Panc1 (cell line): ENCODE measurements at regions not wholly inside any gene's neighbourhood (a gene's known extent, or its start where the extent isn't known, plus 50 kb on each side); places are given as distances from the start of the nearest gene placed in this dataset.
"Not testable (repeated sequence)": the region's sequence is repeated elsewhere in the genome, so short reads cannot be mapped to it uniquely, and the experiment has no call there.

Experiments
- ATAC-seq: fragments of 200-7000 bp; cut with Tn5 transposase; 2 replicates; pipeline ENCODE4 v1.9.1; 2020; ENCODE audit warnings: mild to moderate bottlenecking, moderate library complexity
- BruUV-seq: library from RNA; stranded (reverse); fragments of 400-500 nt; replicated peaks from 2 replicates; lab custom pipeline; 2021; lab: Mats Ljungman, UMichigan
- CTCF ChIA-PET: fragments of 300-600 bp; sonication (Branson Sonifier 250); formaldehyde crosslinking; loops from one replicate; lab custom pipeline; 2022; ENCODE audit warnings: antibody characterized with exemption; lab: Charles Lee
- POLR2A ChIA-PET: fragments of 300-600 bp; sonication (Branson Sonifier 250); formaldehyde crosslinking; loops from one replicate; lab custom pipeline; 2022; ENCODE audit warnings: antibody characterized with exemption; lab: Charles Lee
- DNase-seq: peaks from one replicate; pipeline ENCODE4 v3.0.0-alpha.2; 2010; ENCODE audit warnings: low read depth, low spot score
- H3K27ac ChIP-seq: 2 replicates; pipeline ENCODE4 v1.5.1; 2011; ENCODE audit warnings: mild to moderate bottlenecking, low read length, inconsistent platforms
- H3K27me3 ChIP-seq: fragments of 200-500 bp; sonication (Bioruptor generic); 2 replicates; pipeline ENCODE4 v1.6.0; 2014; ENCODE audit warnings: low read length, inconsistent platforms; ENCODE audit not compliant: control insufficient read depth, insufficient read depth
- H3K36me3 ChIP-seq: fragments of 200-500 bp; sonication (Bioruptor generic); 2 replicates; pipeline ENCODE4 v1.5.1; 2014; ENCODE audit warnings: inconsistent platforms, mild to moderate bottlenecking, low read length, moderate library complexity; ENCODE audit not compliant: control insufficient read depth, insufficient read depth
- H3K4me1 ChIP-seq: 2 replicates; pipeline ENCODE4 v1.5.1; 2011; ENCODE audit warnings: inconsistent platforms, mild to moderate bottlenecking, low read length, moderate library complexity; ENCODE audit not compliant: control insufficient read depth, insufficient read depth
- H3K4me3 ChIP-seq, 2 experiments: 2 replicates each; pipeline ENCODE4 v1.5.1; 2011 to 2012; ENCODE audit warnings: low read depth in 2 of 2, low read length in 2 of 2, mild to moderate bottlenecking in 2 of 2, inconsistent platforms in 1 of 2, moderate library complexity in 1 of 2
- H3K9me3 ChIP-seq: fragments of 200-500 bp; sonication (Bioruptor generic); 2 replicates; pipeline ENCODE4 v1.5.1; 2014; ENCODE audit warnings: low read depth, mild to moderate bottlenecking, inconsistent platforms, low read length, moderate library complexity; ENCODE audit not compliant: control insufficient read depth, insufficient read depth
- CTCF ChIP-seq: fragments of 450-650 bp; IDR thresholded peaks from 2 replicates; pipeline ENCODE4 v1.5.1; 2017; ENCODE audit warnings: mild to moderate bottlenecking
- POLR2AphosphoS5 ChIP-seq: IDR thresholded peaks from 2 replicates; pipeline ENCODE4 v1.6.1; 2012; ENCODE audit warnings: mild to moderate bottlenecking, low read depth, low read length, moderate library complexity
- REST ChIP-seq, 2 experiments: IDR thresholded peaks; 2 replicates each; pipeline ENCODE4 v1.6.1; 2011 to 2012; ENCODE audit warnings: low read depth in 2 of 2, control low read depth in 1 of 2, low read length in 1 of 2, mild to moderate bottlenecking in 1 of 2, moderate library complexity in 1 of 2; ENCODE audit not compliant: insufficient read depth in 1 of 2
- SIN3A ChIP-seq: IDR thresholded peaks from 2 replicates; pipeline ENCODE4 v1.6.1; 2012; ENCODE audit warnings: low read depth, mild to moderate bottlenecking, low read length, moderate library complexity, borderline replicate concordance; ENCODE audit not compliant: insufficient read depth
- TCF7L2 ChIP-seq: IDR thresholded peaks from 2 replicates; pipeline ENCODE4 v1.6.1; 2011; ENCODE audit warnings: mild to moderate bottlenecking, low read depth, low read length, inconsistent platforms
- in situ Hi-C: cut with HindIII; loops from 2 replicates; pipeline ENCODE4 v1.10.0; 2016; ENCODE audit warnings: low sequenced_read_pairs, low pct_unique_long_range_greater_than_20kb
- intact Hi-C: fragments of 100-400 bp; cut with micrococcal nuclease; formaldehyde crosslinking; loops from one replicate; pipeline ENCODE4 v1.10.0; 2022; ENCODE audit not compliant: unreplicated experiment

- DNase-seq (no peak), ATAC-seq (no peak)
- no peaks in the 10 kb centered on the region for H3K27me3 ChIP-seq
- ChIA-PET CTCF (no interaction called here), POLR2A (no interaction called here)
- in situ Hi-C loops (no loop called here), intact Hi-C loops (no loop called here)
- no peaks in the 10 kb centered on the region for H3K36me3 ChIP-seq
- no TSS peak for BruUV-seq
- H3K9me3 ChIP-seq, result peaks cover 4% of the 10 kb centered on the region; the same call in 1 of the 2 replicates
- no peaks in the 10 kb centered on the region for H3K4me1 ChIP-seq
- H3K4me3 ChIP-seq, result no peak overlapping the region
- TF ChIP-seq POLR2AphosphoS5, result no peak
- no peak for TF ChIP-seq CTCF
- TF ChIP-seq REST (IDR thresholded peaks at IDR 0.05; ENCODE audit: insufficient read depth in 1 of 2, low read depth in 2 of 2, low read length in 1 of 2), result no peak
- no peak for TF ChIP-seq SIN3A
- TF ChIP-seq TCF7L2, result no peak
- no peak overlapping the region for H3K27ac ChIP-seq
These were observed 789.9 kb downstream of the IGSF11 start for GRCh38 chr3:118244761-118245160.

GRCh38 chr3:118245312-118245711, 789.3 kb downstream of the IGSF11 start:
- ATAC-seq (no peak), DNase-seq (no peak)
- ChIA-PET POLR2A (no interaction called here), CTCF (no interaction called here)
- TF ChIP-seq REST (IDR thresholded peaks at IDR 0.05; ENCODE audit: insufficient read depth in 1 of 2, low read depth in 2 of 2, low read length in 1 of 2), result no peak
- TF ChIP-seq CTCF, result no peak
- TF ChIP-seq SIN3A, result no peak
- TF ChIP-seq TCF7L2, result no peak
- no peak for TF ChIP-seq POLR2AphosphoS5
- Histone ChIP-seq H3K4me3 (no peak overlapping the region), H3K27ac (no peak overlapping the region), H3K27me3 (no peaks in the 10 kb centered on the region), H3K4me1 (no peaks in the 10 kb centered on the region), H3K9me3 (peaks cover 4% of the 10 kb centered on the region; the same call in 1 of the 2 replicates), H3K36me3 (no peaks in the 10 kb centered on the region)
- intact Hi-C loops, result no loop called here
- in situ Hi-C loops, result no loop called here
- BruUV-seq, result no TSS peak

GRCh38 chr3:118258850-118259249, 775.8 kb downstream of the IGSF11 start:
- POLR2A ChIA-PET, CTCF ChIA-PET, BruUV-seq: not testable (repeated sequence)

More at GRCh38 chr3:118258850-118259249, 775.8 kb downstream of the IGSF11 start:
- intact Hi-C loops, H3K36me3 ChIP-seq, H3K4me3 ChIP-seq, ATAC-seq, H3K27me3 ChIP-seq, H3K9me3 ChIP-seq, H3K4me1 ChIP-seq, DNase-seq, H3K27ac ChIP-seq, in situ Hi-C loops: not testable (repeated sequence)
